ENCODE measurements at regions not wholly inside any gene's neighbourhood (a gene's known extent, or its start where the extent isn't known, plus 50 kb on each side); places are given as distances from the start of the nearest gene placed in this dataset.

- TF ChIP-seq CTCF (conservative IDR thresholded peaks at IDR 0.05; ENCODE audit: low read length) (no peak), EZH2phosphoT487 (IDR thresholded peaks at IDR 0.05; ENCODE audit: borderline replicate concordance, low read depth, low read length) (no peak)
Measured at GRCh38 chr2:242056026-242056425, 186.5 kb downstream of the RTP5 start.
